Tongue (tissue), 1 donor: ENCODE measurements at regions not wholly inside any gene's neighbourhood (a gene's known extent, or its start where the extent isn't known, plus 50 kb on each side); places are given as distances from the start of the nearest gene placed in this dataset.
"Not testable (repeated sequence)": the region's sequence is repeated elsewhere in the genome, so short reads cannot be mapped to it uniquely, and the experiment has no call there.

Experiments used
- DNase-seq: peaks from one replicate; pipeline ENCODE4 v3.0.0-alpha.2; 2015

DNA sequence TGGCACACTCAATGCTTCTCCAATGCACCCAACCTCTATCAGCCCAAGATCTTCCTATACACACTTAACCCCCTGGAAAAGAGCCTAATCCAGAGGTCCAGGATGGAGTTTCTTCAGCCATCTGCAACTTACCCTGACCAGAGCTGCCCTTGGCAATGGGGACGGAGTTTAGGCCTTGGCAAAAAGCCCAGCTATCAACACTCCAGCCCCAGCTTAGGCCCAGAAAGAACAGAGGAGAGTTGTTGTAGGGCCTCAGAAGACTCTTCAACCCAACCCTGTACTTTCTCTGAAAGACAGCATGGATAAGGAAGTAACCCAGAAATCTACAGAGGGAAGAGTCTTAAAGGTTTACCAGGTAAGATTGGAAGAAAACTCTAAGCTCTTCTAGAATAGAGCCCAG, 219.3 kb upstream of the PELI2 start:
- no peak for DNase-seq

DNA sequence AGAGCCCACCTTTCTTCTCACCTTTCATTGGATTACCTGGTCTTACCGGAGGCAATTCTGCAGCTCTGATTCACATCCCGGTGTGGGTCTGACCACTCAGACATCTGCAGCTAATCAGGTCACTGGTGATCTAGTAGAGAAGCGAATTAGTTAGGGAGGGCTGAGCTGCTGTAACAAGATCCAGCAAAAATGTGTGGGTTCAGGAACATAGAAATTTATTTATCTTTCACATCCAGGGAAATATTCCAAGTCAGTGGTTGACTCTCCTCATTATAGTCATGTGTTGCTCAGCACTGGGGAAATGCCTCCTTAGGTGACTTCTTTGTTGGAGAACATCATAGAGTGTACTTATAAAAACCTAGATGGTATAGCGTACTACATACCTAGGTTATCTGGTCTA, 218.7 kb upstream of the PELI2 start:
- no peak for DNase-seq

GRCh38 chr14:55900749-55901148, 217.5 kb upstream of the PELI2 start:
- no peak for DNase-seq

- no peak for DNase-seq
Measured at GRCh38 chr14:55901291-55901690, 216.9 kb upstream of the PELI2 start.

DNA sequence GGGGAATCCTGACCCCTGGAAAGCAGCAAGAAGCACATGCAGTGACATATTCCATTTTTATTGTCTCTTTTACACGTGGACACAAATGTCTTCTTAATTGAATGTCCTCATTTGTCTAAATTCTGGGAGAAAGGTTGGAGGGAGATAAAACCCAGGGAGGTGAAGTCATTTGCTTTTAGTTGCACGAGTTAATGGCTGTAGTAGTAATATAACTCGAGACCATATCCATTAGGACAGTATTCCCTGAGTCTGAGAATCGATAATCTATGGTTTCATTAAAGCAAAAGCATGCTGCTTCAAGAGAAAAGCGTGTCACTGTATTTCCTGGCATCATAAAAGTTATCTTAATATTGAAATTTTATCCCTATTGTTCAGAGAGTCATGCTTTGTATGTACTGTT, 216.0 kb upstream of the PELI2 start:
- DNase-seq = no peak

DNA sequence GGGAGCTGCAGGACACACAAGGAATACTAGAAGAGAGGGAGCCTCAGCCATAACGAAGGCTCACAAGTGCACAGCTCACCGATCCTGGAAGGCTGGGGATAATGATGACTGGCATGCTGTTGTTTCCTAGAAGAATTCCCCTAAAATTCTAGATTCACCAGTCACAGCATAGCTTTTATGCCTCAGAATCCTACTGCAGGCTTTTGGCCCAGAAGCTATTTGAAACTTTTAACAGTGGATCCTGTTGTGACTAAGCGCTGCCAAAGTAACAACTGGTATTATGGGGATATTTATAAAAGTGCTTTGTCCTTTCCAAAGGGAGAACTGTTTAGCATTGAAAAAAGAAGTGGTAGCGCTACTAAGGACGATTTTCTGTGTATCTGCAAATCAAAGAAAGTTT, 214.1 kb upstream of the PELI2 start:
- no peak for DNase-seq

DNA sequence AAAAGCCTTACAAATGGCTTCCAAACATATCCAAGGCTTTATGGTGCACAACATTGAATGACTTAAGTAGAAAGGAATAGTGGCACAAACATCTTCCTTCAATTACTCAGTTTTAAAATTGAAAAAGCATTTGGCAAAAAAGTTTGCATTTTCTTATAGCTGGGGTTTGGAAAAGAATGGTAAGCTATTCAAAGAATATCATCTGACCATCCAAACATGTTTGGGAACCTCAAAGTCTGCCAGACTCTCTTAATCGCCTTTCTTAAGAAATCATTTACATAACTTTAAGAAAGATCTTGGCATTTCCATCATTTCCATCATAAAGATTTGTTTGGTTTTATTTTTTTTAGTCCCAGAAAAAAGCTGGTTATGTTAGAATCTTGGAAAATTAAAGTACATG, 210.1 kb upstream of the PELI2 start:
- DNase-seq = no peak

DNA sequence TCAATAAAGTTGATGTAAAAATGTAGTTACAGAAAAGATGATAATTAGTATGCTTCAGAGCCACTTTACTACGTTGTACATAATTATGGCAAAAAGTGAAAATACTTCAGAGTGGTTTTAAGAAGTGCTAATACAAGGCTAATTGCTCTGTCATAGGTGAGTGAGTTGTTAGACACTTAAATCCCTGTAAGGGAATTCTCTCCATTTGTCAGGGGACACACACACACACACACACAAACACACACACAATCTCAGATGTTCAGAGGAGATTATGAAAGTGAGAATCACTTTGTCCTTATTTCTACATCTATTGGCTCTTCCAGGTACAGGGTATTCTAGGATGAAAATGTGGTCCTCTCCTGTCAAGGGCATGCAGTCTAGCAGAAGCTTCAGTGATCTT, 208.3 kb upstream of the PELI2 start:
- DNase-seq = no peak

DNA sequence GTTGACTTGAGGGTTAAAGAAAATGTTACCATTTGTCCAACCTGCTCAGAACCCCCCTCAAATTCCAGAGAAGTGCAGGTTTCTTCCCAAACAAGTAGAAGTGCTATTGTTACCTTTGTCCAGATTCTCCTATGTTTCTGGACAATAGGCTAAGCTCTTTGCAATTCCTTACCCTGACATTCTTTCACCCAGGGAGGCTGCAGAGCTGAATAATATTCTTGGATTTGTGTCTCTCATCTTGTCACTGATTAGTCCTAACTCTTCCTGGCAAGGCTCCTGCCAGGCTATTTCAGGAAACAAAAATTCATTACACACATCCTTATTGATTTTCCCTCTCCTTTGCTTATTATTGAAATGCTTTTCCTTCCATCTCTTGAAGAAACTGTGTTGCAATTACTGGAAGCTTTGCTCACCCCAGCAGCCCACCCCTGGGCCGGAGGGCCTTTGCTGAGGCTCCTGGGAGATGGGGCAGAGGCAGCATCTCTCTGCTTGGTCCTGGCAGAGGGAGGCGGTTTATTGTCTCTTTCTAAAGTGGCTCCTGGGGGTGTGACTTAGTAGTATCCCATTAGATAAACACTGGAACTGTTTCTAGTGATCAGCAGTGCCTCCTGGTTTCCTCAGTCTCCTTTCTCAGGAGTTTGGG, 207.5 kb upstream of the PELI2 start:
- DNase-seq = no peak

GRCh38 chr14:55911776-55912175, 206.4 kb upstream of the PELI2 start:
- DNase-seq = no peak

- DNase-seq = no peak
Measured at GRCh38 chr14:55912344-55912743, 205.9 kb upstream of the PELI2 start.

DNA sequence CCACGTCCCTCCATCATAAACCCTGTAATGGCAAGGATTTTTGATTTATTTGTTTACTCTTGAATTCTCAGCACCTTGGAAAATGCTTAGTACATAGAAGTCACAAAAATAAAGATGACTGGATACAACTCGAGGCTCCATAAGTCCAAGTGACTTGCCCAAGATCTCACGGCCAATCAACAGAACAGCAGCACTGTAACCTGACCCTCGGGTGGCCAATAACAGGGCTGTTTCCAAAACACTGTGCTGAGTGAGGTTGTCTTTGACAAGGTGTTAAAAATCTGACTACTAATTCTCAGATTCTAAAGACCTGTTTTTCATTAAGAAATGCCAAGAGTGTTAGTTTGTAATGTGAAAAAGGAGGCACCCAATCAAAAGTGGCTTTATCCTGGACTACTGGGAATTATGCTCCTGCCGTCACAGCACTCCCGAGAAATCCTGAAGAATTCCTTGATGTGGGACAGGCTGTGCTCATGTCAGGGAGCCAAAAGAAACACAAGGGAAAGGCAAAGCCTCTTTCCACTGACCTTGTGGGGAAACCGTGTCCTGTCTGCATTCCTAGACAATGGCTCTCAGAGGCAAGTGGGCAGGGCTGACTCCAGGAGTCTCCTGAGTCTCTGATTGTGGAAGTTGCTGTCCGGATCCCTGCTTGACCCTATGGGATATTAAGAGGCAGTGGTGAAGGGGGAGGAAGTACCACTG, 204.7 kb upstream of the PELI2 start:
- DNase-seq = no peak

- no peak for DNase-seq
Measured at GRCh38 chr14:55914771-55915170, 203.4 kb upstream of the PELI2 start.

DNA sequence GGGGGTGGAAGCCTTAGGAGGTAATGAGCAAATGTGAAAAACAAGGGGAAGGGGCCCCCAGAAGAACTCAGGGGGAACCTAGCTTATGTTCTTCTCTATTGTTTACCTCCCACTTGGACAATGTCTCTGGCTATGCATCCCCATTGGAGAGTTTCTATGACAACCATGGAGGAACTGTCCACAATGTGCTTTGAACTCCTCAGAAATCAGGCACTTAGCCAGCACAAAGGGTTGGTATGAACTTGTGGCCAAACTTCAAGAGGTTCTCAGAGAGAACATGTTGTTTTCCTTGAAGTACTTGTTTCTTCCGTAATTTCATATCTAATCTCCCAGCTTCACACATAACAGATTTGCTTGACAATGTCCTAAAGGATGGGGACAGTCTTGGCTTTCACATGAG, 202.8 kb upstream of the PELI2 start:
- no peak for DNase-seq

DNA sequence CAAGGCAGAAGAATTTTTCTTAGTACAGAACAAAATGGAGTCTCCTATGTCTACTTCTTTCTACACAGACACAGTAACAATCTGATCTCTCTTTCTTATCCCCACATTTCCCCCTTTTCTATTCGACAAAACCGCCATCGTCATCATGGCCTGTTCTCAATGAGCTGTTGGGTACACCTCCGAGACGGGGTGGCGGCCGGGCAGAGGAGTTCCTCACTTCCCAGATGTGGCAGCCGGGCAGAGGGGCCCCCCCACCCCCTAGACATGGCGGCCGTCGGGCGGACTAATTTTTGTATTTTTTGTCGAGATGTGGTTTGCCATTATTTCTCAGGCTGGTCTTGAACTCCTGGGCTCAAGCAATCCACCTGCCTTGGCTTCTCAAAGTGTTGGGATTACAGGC, 198.4 kb upstream of the PELI2 start:
- not testable (repeated sequence) for DNase-seq

- DNase-seq = no peak
Measured at GRCh38 chr14:55921511-55921910, 196.7 kb upstream of the PELI2 start.

- DNase-seq = no peak
Measured at GRCh38 chr14:55926007-55926406, 192.2 kb upstream of the PELI2 start.

DNA sequence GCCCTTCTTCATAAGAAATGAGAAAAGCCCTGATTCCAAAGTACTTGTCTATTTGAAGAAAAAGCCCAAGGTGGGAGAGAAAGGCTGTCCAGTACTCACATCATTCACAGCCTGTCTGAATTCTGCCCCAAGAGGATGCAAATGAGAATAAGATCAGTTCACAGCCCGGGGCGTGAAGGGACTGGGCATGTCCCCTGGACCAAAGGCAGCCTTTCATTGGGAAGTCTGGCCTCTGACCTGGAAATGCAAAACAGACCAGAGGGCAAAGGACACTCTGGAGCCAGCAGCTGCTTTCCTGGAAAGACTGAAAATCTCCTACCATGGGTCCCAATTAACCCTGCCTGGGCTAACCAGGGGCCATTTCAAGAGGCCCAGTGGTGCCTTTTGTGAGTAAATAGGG, 191.2 kb upstream of the PELI2 start:
- no peak for DNase-seq

- no peak for DNase-seq
Measured at GRCh38 chr14:55928276-55928675, 189.9 kb upstream of the PELI2 start.

DNA sequence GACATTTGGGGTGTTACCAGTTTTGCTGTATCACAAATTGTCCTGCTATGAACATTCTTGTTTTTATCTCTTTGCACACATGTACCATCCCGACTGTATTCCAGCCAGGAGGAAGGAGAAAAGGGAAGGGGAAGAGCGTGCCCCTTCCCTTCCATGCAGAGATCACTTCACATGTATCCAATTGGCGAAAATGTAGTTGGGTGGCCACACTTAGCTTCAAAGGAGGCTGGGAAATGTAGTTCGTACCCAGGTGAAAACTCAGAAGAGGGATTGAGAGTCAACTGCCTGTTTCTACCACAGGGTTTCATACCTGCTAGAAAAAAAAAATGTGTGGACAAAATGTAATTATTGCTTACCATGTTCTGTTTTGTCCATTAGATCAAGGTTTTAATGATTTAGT, 189.1 kb upstream of the PELI2 start:
- DNase-seq = no peak

- DNase-seq = no peak
Measured at GRCh38 chr14:55930016-55930784, 188.0 kb upstream of the PELI2 start.

- DNase-seq = no peak
Measured at GRCh38 chr14:55936691-55937090, 181.5 kb upstream of the PELI2 start.

GRCh38 chr14:55938249-55938791, 179.9 kb upstream of the PELI2 start:
- DNase-seq = peak; percentile 94
